AG20443 (cell line): ENCODE measurements at regions not wholly inside any gene's neighbourhood (a gene's known extent, or its start where the extent isn't known, plus 50 kb on each side); places are given as distances from the start of the nearest gene placed in this dataset.
"Not testable (repeated sequence)": the region's sequence is repeated elsewhere in the genome, so short reads cannot be mapped to it uniquely, and the experiment has no call there.

ENCODE experiments used
- DNase-seq: peaks from one replicate; pipeline ENCODE4 v3.0.0; 2012; ENCODE audit warnings: low spot score, mixed read lengths

GRCh38 chr2:10183146-10183675 is 60.7 kb downstream of the RRM2 start:
- DNase-seq: no peak

GRCh38 chr2:10184421-10184820 is 61.9 kb downstream of the RRM2 start:
- DNase-seq: no peak

GRCh38 chr2:10185046-10185445 is 62.5 kb downstream of the RRM2 start:
- peak; percentile 55 for DNase-seq

- DNase-seq: no peak
These were observed 63.2 kb downstream of the RRM2 start for GRCh38 chr2:10185755-10186154.

- no peak for DNase-seq
These were observed 64.5 kb downstream of the RRM2 start for GRCh38 chr2:10186868-10187535.

- no peak for DNase-seq
These were observed 65.1 kb downstream of the RRM2 start for GRCh38 chr2:10187661-10188060.

- DNase-seq: no peak
These were observed 65.7 kb downstream of the RRM2 start for GRCh38 chr2:10188211-10188610.

- no peak for DNase-seq
These were observed 66.3 kb downstream of the RRM2 start for GRCh38 chr2:10188729-10189305.

- DNase-seq: no peak
These were observed 67.7 kb downstream of the RRM2 start for GRCh38 chr2:10190255-10190654.

- DNase-seq: no peak
These were observed 68.4 kb downstream of the RRM2 start for GRCh38 chr2:10190737-10191532.

- no peak for DNase-seq
These were observed 69.0 kb downstream of the RRM2 start for GRCh38 chr2:10191554-10191953.

- no peak for DNase-seq
These were observed 70.0 kb downstream of the RRM2 start for GRCh38 chr2:10192392-10193015.

GRCh38 chr2:10193276-10193795 is 70.8 kb downstream of the RRM2 start:
- no peak for DNase-seq

GRCh38 chr2:10193851-10194820 is 71.6 kb downstream of the RRM2 start:
- peak; percentile 50 for DNase-seq

- DNase-seq: no peak
These were observed 73.0 kb downstream of the RRM2 start for GRCh38 chr2:10195278-10196109.

GRCh38 chr2:10196110-10196892 is 73.8 kb downstream of the RRM2 start:
- DNase-seq: no peak

GRCh38 chr2:10196948-10197696 is 74.6 kb downstream of the RRM2 start:
- no peak for DNase-seq

- no peak for DNase-seq
These were observed 75.1 kb downstream of the RRM2 start for GRCh38 chr2:10197697-10198076.

- not testable (repeated sequence) for DNase-seq
These were observed 75.9 kb downstream of the RRM2 start for GRCh38 chr2:10198482-10198881.
